PC-9 (cell line): ENCODE measurements at regions not wholly inside any gene's neighbourhood (a gene's known extent, or its start where the extent isn't known, plus 50 kb on each side); places are given as distances from the start of the nearest gene placed in this dataset.

Source experiments
- BruUV-seq: library from RNA; stranded (reverse); fragments of 400-500 nt; replicated peaks from 2 replicates; lab custom pipeline; 2021; lab: Mats Ljungman, UMichigan
- CTCF ChIA-PET: fragments of 300-600 bp; sonication (Branson Sonifier 250); formaldehyde crosslinking; loops from one replicate; lab custom pipeline; 2022; ENCODE audit warnings: antibody characterized with exemption; lab: Charles Lee
- POLR2A ChIA-PET: fragments of 300-600 bp; sonication (Branson Sonifier 250); formaldehyde crosslinking; loops from one replicate; lab custom pipeline; 2022; ENCODE audit warnings: antibody characterized with exemption; ENCODE audit not compliant: unreplicated experiment; lab: Charles Lee
- DNase-seq, 2 experiments: peaks; one replicate each; pipeline versions ENCODE4 v3.0.0 to v3.0.0-alpha.2; 2015 to 2022; ENCODE audit warnings: mixed read lengths in 1 of 2
- H2AFZ ChIP-seq: fragments of 200-600 bp; sonication (generic); 2 replicates; pipeline ENCODE4 v1.8.1; 2017; ENCODE audit warnings: antibody characterized with exemption
- H3F3A ChIP-seq: fragments of 200-600 bp; sonication (generic); 2 replicates; pipeline ENCODE4 v1.8.1; 2017; ENCODE audit warnings: antibody characterized with exemption, mild to moderate bottlenecking, low read depth; ENCODE audit not compliant: insufficient read depth
- H3K27ac ChIP-seq: fragments of 200-600 bp; sonication (generic); 2 replicates; pipeline ENCODE4 v1.6.1; 2016; ENCODE audit warnings: mixed run types
- H3K27me3 ChIP-seq: fragments of 200-600 bp; sonication (generic); 2 replicates; pipeline ENCODE4 v1.6.1; 2016; ENCODE audit warnings: low read depth, mixed run types; ENCODE audit not compliant: insufficient read depth
- H3K36me3 ChIP-seq: fragments of 200-600 bp; sonication (generic); 2 replicates; pipeline ENCODE4 v1.6.1; 2016; ENCODE audit warnings: low read depth, mixed run types
- H3K4me1 ChIP-seq: fragments of 200-600 bp; sonication (generic); replicated peaks from 2 replicates; pipeline ENCODE4 v1.6.1; 2016; ENCODE audit warnings: mixed run types; ENCODE audit not compliant: insufficient read depth
- H3K4me2 ChIP-seq: fragments of 200-600 bp; sonication (generic); 2 replicates; pipeline ENCODE4 v1.6.1; 2017; ENCODE audit warnings: mixed run types
- H3K4me3 ChIP-seq: fragments of 200-600 bp; sonication (generic); 2 replicates; pipeline ENCODE4 v1.6.1; 2016; ENCODE audit warnings: mixed run types
- H3K79me2 ChIP-seq: fragments of 200-600 bp; sonication (generic); 2 replicates; pipeline ENCODE4 v1.6.1; 2017; ENCODE audit warnings: low read depth, mixed run types
- H3K9me2 ChIP-seq: fragments of 200-600 bp; sonication (generic); 2 replicates; pipeline ENCODE4 v1.8.1; 2017; ENCODE audit warnings: mild to moderate bottlenecking; ENCODE audit not compliant: insufficient read depth
- H3K9me3 ChIP-seq: fragments of 200-600 bp; sonication (generic); 2 replicates; pipeline ENCODE4 v1.8.1; 2016; ENCODE audit warnings: low read depth; ENCODE audit not compliant: insufficient read depth
- H4K20me1 ChIP-seq: fragments of 200-600 bp; sonication (generic); 2 replicates; pipeline ENCODE4 v1.8.1; 2017; ENCODE audit not compliant: insufficient read depth
- EZH2 ChIP-seq: fragments of 200-600 bp; sonication (generic); IDR thresholded peaks from 2 replicates; pipeline ENCODE4 v1.8.0; 2017; ENCODE audit warnings: antibody characterized with exemption, low read depth
- intact Hi-C: fragments of 100-400 bp; cut with micrococcal nuclease; formaldehyde crosslinking; loops from one replicate; pipeline ENCODE4 v1.10.0; 2022; ENCODE audit not compliant: unreplicated experiment
- TF ChIP-seq, protein P1 (sequence below): fragments of 200-600 bp; sonication (generic); conservative IDR thresholded peaks from 2 replicates; pipeline ENCODE4 v1.6.1; 2017; ENCODE audit warnings: mixed run types, antibody characterized with exemption, mild to moderate bottlenecking, moderate library complexity

DNA sequence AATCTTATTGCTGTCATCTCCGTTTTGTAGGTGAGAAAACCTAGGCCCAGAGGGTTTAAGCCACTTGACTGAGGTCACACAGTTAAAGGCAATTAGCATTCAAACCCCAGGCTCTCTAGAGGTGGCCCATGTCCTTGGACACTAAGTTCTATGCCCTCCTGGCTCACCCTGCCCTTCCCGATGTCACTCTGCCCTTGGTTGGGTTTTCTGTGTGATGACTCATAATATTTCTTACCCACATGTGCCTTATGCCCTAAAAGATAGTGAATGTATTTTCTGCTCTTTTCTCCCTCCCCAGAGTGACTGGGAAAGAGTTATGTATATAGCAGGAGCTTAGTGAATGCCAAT, 174.5 kb upstream of the PITX1 start:
- TF ChIP-seq EZH2 = no peak
- TF ChIP-seq, protein P1, sequence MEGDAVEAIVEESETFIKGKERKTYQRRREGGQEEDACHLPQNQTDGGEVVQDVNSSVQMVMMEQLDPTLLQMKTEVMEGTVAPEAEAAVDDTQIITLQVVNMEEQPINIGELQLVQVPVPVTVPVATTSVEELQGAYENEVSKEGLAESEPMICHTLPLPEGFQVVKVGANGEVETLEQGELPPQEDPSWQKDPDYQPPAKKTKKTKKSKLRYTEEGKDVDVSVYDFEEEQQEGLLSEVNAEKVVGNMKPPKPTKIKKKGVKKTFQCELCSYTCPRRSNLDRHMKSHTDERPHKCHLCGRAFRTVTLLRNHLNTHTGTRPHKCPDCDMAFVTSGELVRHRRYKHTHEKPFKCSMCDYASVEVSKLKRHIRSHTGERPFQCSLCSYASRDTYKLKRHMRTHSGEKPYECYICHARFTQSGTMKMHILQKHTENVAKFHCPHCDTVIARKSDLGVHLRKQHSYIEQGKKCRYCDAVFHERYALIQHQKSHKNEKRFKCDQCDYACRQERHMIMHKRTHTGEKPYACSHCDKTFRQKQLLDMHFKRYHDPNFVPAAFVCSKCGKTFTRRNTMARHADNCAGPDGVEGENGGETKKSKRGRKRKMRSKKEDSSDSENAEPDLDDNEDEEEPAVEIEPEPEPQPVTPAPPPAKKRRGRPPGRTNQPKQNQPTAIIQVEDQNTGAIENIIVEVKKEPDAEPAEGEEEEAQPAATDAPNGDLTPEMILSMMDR = no peak; the same call in 1 of the 2 replicates
- ChIA-PET CTCF (interaction anchor here (0.6 kb wide), 1 partner anchor 304 kb away, joined by 6 read pairs; no protein-coding TSS in a partner anchor), POLR2A (no interaction called here)
- DNase-seq = no peak
- intact Hi-C loops = loop anchor here (2.0 to 10.0 kb wide), 2 partner anchors 124 to 354 kb away; no protein-coding TSS in a partner anchor
- H3K9me2 ChIP-seq = no peaks in the 10 kb centered on the region
- no peak overlapping the region for H3K4me3 ChIP-seq
- peak overlapping the region; percentile 24 for H3K4me2 ChIP-seq
- no peak overlapping the region for H2AFZ ChIP-seq
- no TSS peak for BruUV-seq
- no peaks in the 10 kb centered on the region for H3K27me3 ChIP-seq
- peaks cover 13% of the 10 kb centered on the region; the same call in 1 of the 2 replicates for H3F3A ChIP-seq
- H4K20me1 ChIP-seq = 0 out of 2 replicates have a peak, but pooled peaks cover 3% of the 10 kb centered on the region
- no peaks in the 10 kb centered on the region for H3K36me3 ChIP-seq
- no peaks in the 10 kb centered on the region for H3K9me3 ChIP-seq
- H3K27ac ChIP-seq = peak overlapping the region; percentile 14; the same call in 1 of the 2 replicates
- H3K4me1 ChIP-seq = peaks cover 25% of the 10 kb centered on the region
- H3K79me2 ChIP-seq = no peaks in the 10 kb centered on the region

DNA sequence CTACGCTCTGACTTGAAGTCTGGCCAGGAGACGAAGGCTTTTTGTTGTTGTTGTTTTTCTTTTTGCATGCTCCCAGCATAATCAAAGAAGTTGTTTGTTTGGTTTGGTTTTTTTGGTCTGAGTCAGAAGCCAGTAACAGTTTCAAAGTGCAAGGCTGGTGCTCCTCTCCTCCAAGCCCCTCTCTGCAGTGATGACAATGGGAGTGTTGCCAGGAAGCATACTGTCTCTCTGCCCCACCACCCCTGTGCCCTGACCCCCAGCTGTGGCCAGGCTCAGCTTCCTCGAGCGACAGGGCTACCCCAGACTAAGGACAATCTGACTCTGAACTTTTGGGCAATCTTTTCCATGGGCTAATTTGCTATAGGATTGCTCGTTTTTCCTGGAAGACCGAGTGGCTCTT, 173.8 kb upstream of the PITX1 start:
- peaks cover 13% of the 10 kb centered on the region; the same call in 1 of the 2 replicates for H3F3A ChIP-seq
- DNase-seq = no peak
- ChIA-PET CTCF (no interaction called here), POLR2A (no interaction called here)
- H3K9me3 ChIP-seq = no peaks in the 10 kb centered on the region
- TF ChIP-seq, protein P1 = no peak
- TF ChIP-seq EZH2 = no peak
- H2AFZ ChIP-seq = no peak overlapping the region
- 0 out of 2 replicates have a peak, but pooled peaks cover 3% of the 10 kb centered on the region for H4K20me1 ChIP-seq
- no peak overlapping the region for H3K27ac ChIP-seq
- H3K4me1 ChIP-seq = peaks cover 25% of the 10 kb centered on the region
- no peak overlapping the region for H3K4me2 ChIP-seq
- H3K36me3 ChIP-seq = no peaks in the 10 kb centered on the region
- H3K79me2 ChIP-seq = no peaks in the 10 kb centered on the region
- no peaks in the 10 kb centered on the region for H3K27me3 ChIP-seq
- H3K9me2 ChIP-seq = no peaks in the 10 kb centered on the region
- intact Hi-C loops = loop anchor here (2.0 to 10.0 kb wide), 2 partner anchors 125 to 353 kb away; no protein-coding TSS in a partner anchor
- no peak overlapping the region for H3K4me3 ChIP-seq
- BruUV-seq = no TSS peak

DNA sequence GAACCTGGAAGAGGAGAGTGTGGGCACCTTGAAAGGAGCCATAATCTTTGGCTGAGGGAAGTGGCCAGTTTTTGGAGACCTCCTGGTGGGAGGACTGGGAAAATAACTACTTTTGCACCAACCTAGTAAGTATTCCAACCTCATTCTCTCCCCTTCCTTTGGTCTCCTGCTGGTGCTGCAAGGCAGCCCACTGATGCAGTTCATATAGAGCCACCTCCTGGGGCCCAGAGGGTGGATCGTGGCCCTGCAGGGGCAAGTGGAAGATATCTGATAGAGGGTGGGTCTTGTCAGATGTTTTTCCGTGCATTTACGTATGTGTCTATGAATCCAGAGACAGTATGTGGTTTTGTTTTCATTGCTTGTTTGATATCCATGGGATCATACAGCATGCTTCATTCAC, 172.8 kb upstream of the PITX1 start:
- no peak overlapping the region for H3K4me3 ChIP-seq
- no peak overlapping the region for H3K27ac ChIP-seq
- no TSS peak for BruUV-seq
- TF ChIP-seq, protein P1 = no peak
- no peak for DNase-seq
- H3F3A ChIP-seq = peaks cover 13% of the 10 kb centered on the region; the same call in 1 of the 2 replicates
- H3K4me1 ChIP-seq = peaks cover 25% of the 10 kb centered on the region
- no peak overlapping the region for H3K4me2 ChIP-seq
- peaks cover 5% of the 10 kb centered on the region; the same call in 1 of the 2 replicates for H3K9me3 ChIP-seq
- ChIA-PET CTCF (interaction anchor here (0.5 to 0.7 kb wide), 2 partner anchors 39 to 1552 kb away, joined by 3 to 6 read pairs; no protein-coding TSS in a partner anchor), POLR2A (no interaction called here)
- H3K27me3 ChIP-seq = no peaks in the 10 kb centered on the region
- no peaks in the 10 kb centered on the region for H3K79me2 ChIP-seq
- intact Hi-C loops = loop anchor here (1.0 to 10.0 kb wide), 2 partner anchors 118 to 352 kb away; no protein-coding TSS in a partner anchor
- no peaks in the 10 kb centered on the region for H3K9me2 ChIP-seq
- H3K36me3 ChIP-seq = no peaks in the 10 kb centered on the region
- H4K20me1 ChIP-seq = 0 out of 2 replicates have a peak, but pooled peaks cover 3% of the 10 kb centered on the region
- no peak overlapping the region for H2AFZ ChIP-seq
